Skeletal muscle satellite cell (primary cell): ENCODE measurements at regions not wholly inside any gene's neighbourhood (a gene's known extent, or its start where the extent isn't known, plus 50 kb on each side); places are given as distances from the start of the nearest gene placed in this dataset.

Experiments used
- H3K27me3 ChIP-seq: 2 replicates; pipeline ENCODE4 v1.7.0; 2013; ENCODE audit warnings: low read length; ENCODE audit not compliant: control insufficient read depth, insufficient read depth
- H3K36me3 ChIP-seq: 2 replicates; pipeline ENCODE4 v1.7.0; 2013; ENCODE audit warnings: mild to moderate bottlenecking, control low read depth, low read length; ENCODE audit not compliant: insufficient read depth
- H3K4me1 ChIP-seq: 2 replicates; pipeline ENCODE4 v1.7.0; 2013; ENCODE audit warnings: low read length; ENCODE audit not compliant: control insufficient read depth, insufficient read depth
- H3K4me2 ChIP-seq: 2 replicates; pipeline ENCODE4 v1.7.0; 2013; ENCODE audit warnings: mild to moderate bottlenecking, low read length
- H3K4me3 ChIP-seq: 2 replicates; pipeline ENCODE4 v1.7.0; 2013; ENCODE audit warnings: low read length
- H3K9ac ChIP-seq: 2 replicates; pipeline ENCODE4 v1.7.0; 2013; ENCODE audit warnings: mild to moderate bottlenecking, low read depth, low read length, moderate library complexity
- H3K9me3 ChIP-seq: replicated peaks from 2 replicates; pipeline ENCODE4 v1.7.0; 2013; ENCODE audit warnings: mild to moderate bottlenecking, control low read depth, low read length

GRCh38 chr6:87920245-87920644, 127.4 kb upstream of the SPACA1 start:
- Histone ChIP-seq H3K4me3 (no peak overlapping the region), H3K27me3 (peaks cover 56% of the 10 kb centered on the region), H3K9ac (no peak overlapping the region), H3K36me3 (no peaks in the 10 kb centered on the region), H3K9me3 (no peaks in the 10 kb centered on the region), H3K4me2 (no peak overlapping the region), H3K4me1 (no peaks in the 10 kb centered on the region)

GRCh38 chr6:87919416-87919815, 128.2 kb upstream of the SPACA1 start:
- Histone ChIP-seq H3K4me3 (no peak overlapping the region), H3K4me1 (no peaks in the 10 kb centered on the region), H3K36me3 (no peaks in the 10 kb centered on the region), H3K27me3 (peaks cover 55% of the 10 kb centered on the region), H3K9ac (no peak overlapping the region), H3K9me3 (no peaks in the 10 kb centered on the region), H3K4me2 (no peak overlapping the region)

- no peak overlapping the region for H3K9ac ChIP-seq
- no peaks in the 10 kb centered on the region for H3K9me3 ChIP-seq
- no peak overlapping the region for H3K4me2 ChIP-seq
- H3K27me3 ChIP-seq, result peaks cover 55% of the 10 kb centered on the region
- H3K4me1 ChIP-seq, result no peaks in the 10 kb centered on the region
- no peaks in the 10 kb centered on the region for H3K36me3 ChIP-seq
- no peak overlapping the region for H3K4me3 ChIP-seq
Observed at GRCh38 chr6:87919001-87919400, 128.6 kb upstream of the SPACA1 start.

GRCh38 chr6:87918461-87918941, 129.1 kb upstream of the SPACA1 start:
- H3K4me2 ChIP-seq, result no peak overlapping the region
- no peaks in the 10 kb centered on the region for H3K9me3 ChIP-seq
- no peaks in the 10 kb centered on the region for H3K36me3 ChIP-seq
- H3K9ac ChIP-seq, result no peak overlapping the region
- no peaks in the 10 kb centered on the region for H3K4me1 ChIP-seq
- peaks cover 55% of the 10 kb centered on the region for H3K27me3 ChIP-seq
- no peak overlapping the region for H3K4me3 ChIP-seq

GRCh38 chr6:87917886-87918285, 129.8 kb upstream of the SPACA1 start:
- no peaks in the 10 kb centered on the region for H3K4me1 ChIP-seq
- no peak overlapping the region for H3K4me2 ChIP-seq
- no peaks in the 10 kb centered on the region for H3K36me3 ChIP-seq
- no peak overlapping the region for H3K4me3 ChIP-seq
- no peak overlapping the region for H3K9ac ChIP-seq
- H3K9me3 ChIP-seq, result no peaks in the 10 kb centered on the region
- peaks cover 55% of the 10 kb centered on the region for H3K27me3 ChIP-seq

- Histone ChIP-seq H3K4me3 (no peak overlapping the region), H3K4me1 (no peaks in the 10 kb centered on the region), H3K27me3 (peaks cover 52% of the 10 kb centered on the region), H3K4me2 (no peak overlapping the region), H3K36me3 (no peaks in the 10 kb centered on the region), H3K9me3 (no peaks in the 10 kb centered on the region), H3K9ac (no peak overlapping the region)
Observed at GRCh38 chr6:87916446-87916845, 131.2 kb upstream of the SPACA1 start.

- peaks cover 5% of the 10 kb centered on the region for H3K9me3 ChIP-seq
- H3K36me3 ChIP-seq, result no peaks in the 10 kb centered on the region
- peaks cover 7% of the 10 kb centered on the region for H3K4me1 ChIP-seq
- H3K4me3 ChIP-seq, result no peak overlapping the region
- no peak overlapping the region for H3K9ac ChIP-seq
- H3K27me3 ChIP-seq, result peaks cover 51% of the 10 kb centered on the region
- no peak overlapping the region for H3K4me2 ChIP-seq
Observed at GRCh38 chr6:87914637-87915395, 132.8 kb upstream of the SPACA1 start.

GRCh38 chr6:87913974-87914373, 133.7 kb upstream of the SPACA1 start:
- Histone ChIP-seq H3K4me1 (peaks cover 16% of the 10 kb centered on the region), H3K27me3 (peaks cover 42% of the 10 kb centered on the region), H3K4me2 (no peak overlapping the region), H3K9ac (no peak overlapping the region), H3K36me3 (no peaks in the 10 kb centered on the region), H3K4me3 (no peak overlapping the region), H3K9me3 (peaks cover 5% of the 10 kb centered on the region)

GRCh38 chr6:87912102-87912501, 135.5 kb upstream of the SPACA1 start:
- Histone ChIP-seq H3K9ac (no peak overlapping the region), H3K27me3 (peaks cover 30% of the 10 kb centered on the region), H3K36me3 (no peaks in the 10 kb centered on the region), H3K9me3 (peaks cover 5% of the 10 kb centered on the region), H3K4me3 (no peak overlapping the region), H3K4me2 (no peak overlapping the region), H3K4me1 (peaks cover 32% of the 10 kb centered on the region)

GRCh38 chr6:87909849-87910248, 137.8 kb upstream of the SPACA1 start:
- Histone ChIP-seq H3K9me3 (peaks cover 5% of the 10 kb centered on the region), H3K4me1 (peaks cover 35% of the 10 kb centered on the region), H3K4me3 (no peak overlapping the region), H3K9ac (no peak overlapping the region), H3K27me3 (peaks cover 31% of the 10 kb centered on the region), H3K36me3 (no peaks in the 10 kb centered on the region), H3K4me2 (peak overlapping the region; percentile 28)

GRCh38 chr6:87908978-87909811, 138.4 kb upstream of the SPACA1 start:
- Histone ChIP-seq H3K36me3 (no peaks in the 10 kb centered on the region), H3K4me3 (no peak overlapping the region), H3K4me2 (peak overlapping the region; percentile 28), H3K9me3 (peaks cover 5% of the 10 kb centered on the region), H3K4me1 (peaks cover 35% of the 10 kb centered on the region), H3K27me3 (peaks cover 34% of the 10 kb centered on the region), H3K9ac (peak overlapping the region; percentile 1)
